AG04449 (cell line): ENCODE measurements at regions not wholly inside any gene's neighbourhood (a gene's known extent, or its start where the extent isn't known, plus 50 kb on each side); places are given as distances from the start of the nearest gene placed in this dataset.

Experiments
- CTCF ChIA-PET: fragments of 350-600 bp; formaldehyde crosslinking; extraction: SDS; loops from one replicate; lab custom pipeline; 2021; ENCODE audit warnings: antibody characterized with exemption; lab: Yijun Ruan, JAX
- POLR2A ChIA-PET: fragments of 400-600, 350-600 bp; formaldehyde crosslinking; extraction: SDS; loops from one replicate; lab custom pipeline; 2020; ENCODE audit warnings: antibody characterized with exemption, inconsistent platforms; lab: Yijun Ruan, JAX
- DNase-seq: peaks from one replicate; pipeline ENCODE4 v3.0.0-alpha.2; 2010; ENCODE audit warnings: low read depth, low spot score
- H3K4me3 ChIP-seq: 2 replicates; pipeline ENCODE4 v1.5.1; 2011; ENCODE audit warnings: low read depth, mild to moderate bottlenecking, control low read depth, low read length
- CTCF ChIP-seq: IDR thresholded peaks from one replicate; pipeline ENCODE4 v1.5.1; 2011; ENCODE audit warnings: mild to moderate bottlenecking, moderate library complexity, low read length, control low read depth, inconsistent platforms; ENCODE audit not compliant: insufficient read depth; ENCODE audit errors: missing control alignments

- CTCF ChIA-PET = no interaction called here
- no peak for DNase-seq
Measured at GRCh38 chr10:80737209-80737608, 199.5 kb downstream of the SH2D4B start.

GRCh38 chr10:80739328-80739727 is 201.6 kb downstream of the SH2D4B start:
- CTCF ChIA-PET = no interaction called here
- no peak for DNase-seq
- TF ChIP-seq CTCF = no peak
- H3K4me3 ChIP-seq = no peak overlapping the region
- POLR2A ChIA-PET = no interaction called here

More at GRCh38 chr10:80737209-80737608, 199.5 kb downstream of the SH2D4B start:
- no peak overlapping the region for H3K4me3 ChIP-seq
- POLR2A ChIA-PET = no interaction called here
- TF ChIP-seq CTCF = no peak

GRCh38 chr10:80739963-80740715 is 202.4 kb downstream of the SH2D4B start:
- no peak overlapping the region for H3K4me3 ChIP-seq
- ChIA-PET CTCF (no interaction called here), POLR2A (no interaction called here)
- TF ChIP-seq CTCF = no peak
- DNase-seq = no peak

GRCh38 chr10:80741278-80741677 is 203.6 kb downstream of the SH2D4B start:
- no peak for DNase-seq
- CTCF ChIA-PET = no interaction called here
- no peak overlapping the region for H3K4me3 ChIP-seq
- no peak for TF ChIP-seq CTCF
- POLR2A ChIA-PET = no interaction called here

- H3K4me3 ChIP-seq = no peak overlapping the region
- ChIA-PET CTCF (no interaction called here), POLR2A (no interaction called here)
- TF ChIP-seq CTCF = no peak
- no peak for DNase-seq
Measured at GRCh38 chr10:80750268-80750667, 212.6 kb downstream of the SH2D4B start.

GRCh38 chr10:80751940-80752339 is 214.2 kb downstream of the SH2D4B start:
- ChIA-PET POLR2A (no interaction called here), CTCF (no interaction called here)
- H3K4me3 ChIP-seq = no peak overlapping the region
- no peak for DNase-seq
- TF ChIP-seq CTCF = no peak
